ENCODE measurements at regions not wholly inside any gene's neighbourhood (a gene's known extent, or its start where the extent isn't known, plus 50 kb on each side); places are given as distances from the start of the nearest gene placed in this dataset.

GRCh38 chr4:35541888-35542213 lies 702.5 kb downstream of the ARAP2 start:
- H3K9me3 Mint-ChIP-seq = peaks cover 0 to 6% of the 10 kb centered on the region in 2 experiments; a peak in 2 of 5 replicates
- no peak overlapping the region for H4K8ac ChIP-seq (replicated peaks; ENCODE audit: insufficient read length, low read depth, low read length)
- H3K27me3 Mint-ChIP-seq (ENCODE audit: low read depth) = no peaks in the 10 kb centered on the region; the same call in 1 of the 2 replicates
- H3K56ac ChIP-seq (ENCODE audit: insufficient read length, low read depth, low read length) = no peak overlapping the region
- no peak overlapping the region for H2BK5ac ChIP-seq (ENCODE audit: insufficient read length, low read length)
- H3K36me3 Mint-ChIP-seq (ENCODE audit: insufficient read depth in 1 of 3, low read depth in 3 of 3) = no peaks in the 10 kb centered on the region
- H3K9ac ChIP-seq (ENCODE audit: extremely low read depth, insufficient read length, low read length) = no peak overlapping the region
- H4K91ac ChIP-seq (ENCODE audit: insufficient read length, low read depth, low read length) = no peak overlapping the region
- H2BK12ac ChIP-seq (ENCODE audit: insufficient read length, low read depth, low read length) = no peak overlapping the region
- H3K23me2 ChIP-seq (ENCODE audit: insufficient read length, low read depth, low read length, poor library complexity, severe bottlenecking) = no peaks in the 10 kb centered on the region
- peaks cover 0 to 3% of the 10 kb centered on the region in 2 experiments; a peak in 1 of 4 replicates for H3K4me1 Mint-ChIP-seq
- H4K20me1 ChIP-seq (ENCODE audit: control insufficient read depth, insufficient read depth, insufficient read length) = no peaks in the 10 kb centered on the region
- H2BK20ac ChIP-seq (ENCODE audit: low read depth, low read length, poor library complexity, severe bottlenecking) = no peak overlapping the region
- H2BK15ac ChIP-seq (ENCODE audit: low read depth, low read length) = no peak overlapping the region
- H3K27me3 ChIP-seq (ENCODE audit: insufficient read depth, low read length) = no peaks in the 10 kb centered on the region
- no CpG with 5 or more reads among the region's 5 CpGs for WGBS (ENCODE audit: extremely low coverage, insufficient read length, low lambda C conversion rate)
- no peak overlapping the region for H3K27ac Mint-ChIP-seq
- H3K14ac ChIP-seq (ENCODE audit: insufficient read depth, low read length) = no peak overlapping the region
- TF ChIP-seq CTCF (conservative IDR thresholded peaks at IDR 0.05) = peak; percentile 38; the same call in 2 of the 3 replicates
- H3K23ac ChIP-seq (ENCODE audit: insufficient read length, low read depth, low read length) = no peak overlapping the region
- H2AK5ac ChIP-seq (ENCODE audit: insufficient read length, low read length) = no peak overlapping the region
- H3K9me3 ChIP-seq (ENCODE audit: control insufficient read depth, low read depth, low read length) = no peaks in the 10 kb centered on the region
- H3K4me3 Mint-ChIP-seq = no peak overlapping the region
- H4K5ac ChIP-seq (ENCODE audit: insufficient read length, low read depth, low read length) = no peak overlapping the region
- H3K79me1 ChIP-seq (ENCODE audit: insufficient read depth, low read depth, low read length, poor library complexity, severe bottlenecking) = no peaks in the 10 kb centered on the region
- no peaks in the 10 kb centered on the region for H3K4me1 ChIP-seq (ENCODE audit: insufficient read depth, low read length)
- no peak overlapping the region for H3K18ac ChIP-seq (ENCODE audit: insufficient read length, low read depth, low read length)
- no peak overlapping the region for H3K4me2 ChIP-seq (ENCODE audit: insufficient read depth, insufficient read length, low read length)
- no peaks in the 10 kb centered on the region for H3K79me2 ChIP-seq (ENCODE audit: insufficient read depth, low read length)
- no peak overlapping the region for H3K4ac ChIP-seq (ENCODE audit: low read depth, low read length)
- DNase-seq = peak; percentile 39
- H3T11ph ChIP-seq (ENCODE audit: low read length) = no peak overlapping the region
- no peak overlapping the region for H2AFZ ChIP-seq (ENCODE audit: low read length)
- H3K27ac ChIP-seq (ENCODE audit: insufficient read length, low read depth, low read length) = no peak overlapping the region
- H2BK120ac ChIP-seq (ENCODE audit: low read depth, low read length, poor library complexity, severe bottlenecking) = no peak overlapping the region

All from H9 (cell line).